ENCODE measurements at regions not wholly inside any gene's neighbourhood (a gene's known extent, or its start where the extent isn't known, plus 50 kb on each side); places are given as distances from the start of the nearest gene placed in this dataset.
A peak's percentile ranks its signal among the peaks of the same experiment; 100 is the strongest.

GRCh38 chr16:24624102-24624501 lies 84.7 kb downstream of the RBBP6 start:
- no peak for TF ChIP-seq CTCF (IDR thresholded peaks at IDR 0.05; ENCODE audit: low read depth, low read length)
- in situ Hi-C loops (cut with HindIII; ENCODE audit: low sequenced_read_pairs), result no loop called here
- DNase-seq (ENCODE audit: low read depth, low spot score), result no peak
- no peak overlapping the region for H3K4me3 ChIP-seq (ENCODE audit: low read depth, low read length)

- H3K4me3 ChIP-seq (ENCODE audit: low read depth, low read length), result no peak overlapping the region
- in situ Hi-C loops (cut with HindIII; ENCODE audit: low sequenced_read_pairs), result no loop called here
- TF ChIP-seq CTCF (IDR thresholded peaks at IDR 0.05; ENCODE audit: low read depth, low read length), result no peak
- DNase-seq (ENCODE audit: low read depth, low spot score), result peak; percentile 5
Measured at GRCh38 chr16:24626256-24626655, 86.9 kb downstream of the RBBP6 start.

- no peak for DNase-seq (ENCODE audit: low read depth, low spot score)
- in situ Hi-C loops (cut with HindIII; ENCODE audit: low sequenced_read_pairs), result no loop called here
- TF ChIP-seq CTCF (IDR thresholded peaks at IDR 0.05; ENCODE audit: low read depth, low read length), result no peak
- H3K4me3 ChIP-seq (ENCODE audit: low read depth, low read length), result no peak overlapping the region
Measured at GRCh38 chr16:24634919-24635318, 94.5 kb upstream of the TNRC6A start.

- in situ Hi-C loops (cut with HindIII; ENCODE audit: low sequenced_read_pairs), result no loop called here
- DNase-seq (ENCODE audit: low read depth, low spot score), result peak; percentile 84
- no peak overlapping the region for H3K4me3 ChIP-seq (ENCODE audit: low read depth, low read length)
- no peak for TF ChIP-seq CTCF (IDR thresholded peaks at IDR 0.05; ENCODE audit: low read depth, low read length)
Measured at GRCh38 chr16:24635900-24636610, 93.4 kb upstream of the TNRC6A start.

- no peak for DNase-seq (ENCODE audit: low read depth, low spot score)
- H3K4me3 ChIP-seq (ENCODE audit: low read depth, low read length), result no peak overlapping the region
- no peak for TF ChIP-seq CTCF (IDR thresholded peaks at IDR 0.05; ENCODE audit: low read depth, low read length)
- in situ Hi-C loops (cut with HindIII; ENCODE audit: low sequenced_read_pairs), result no loop called here
Measured at GRCh38 chr16:24639769-24640168, 89.7 kb upstream of the TNRC6A start.

- no peak overlapping the region for H3K4me3 ChIP-seq (ENCODE audit: low read depth, low read length)
- DNase-seq (ENCODE audit: low read depth, low spot score), result no peak
- no peak for TF ChIP-seq CTCF (IDR thresholded peaks at IDR 0.05; ENCODE audit: low read depth, low read length)
- in situ Hi-C loops (cut with HindIII; ENCODE audit: low sequenced_read_pairs), result no loop called here
Measured at GRCh38 chr16:24643489-24643888, 86.0 kb upstream of the TNRC6A start.

Measured in astrocyte of the spinal cord (primary cell).